Fibroblast of skin of right quadriceps (primary cell): ENCODE measurements at regions not wholly inside any gene's neighbourhood (a gene's known extent, or its start where the extent isn't known, plus 50 kb on each side); places are given as distances from the start of the nearest gene placed in this dataset.
"Not testable (repeated sequence)": the region's sequence is repeated elsewhere in the genome, so short reads cannot be mapped to it uniquely, and the experiment has no call there.

ENCODE experiments used
- DNase-seq: peaks from one replicate; pipeline ENCODE4 v3.0.0-alpha.2; 2013

DNA sequence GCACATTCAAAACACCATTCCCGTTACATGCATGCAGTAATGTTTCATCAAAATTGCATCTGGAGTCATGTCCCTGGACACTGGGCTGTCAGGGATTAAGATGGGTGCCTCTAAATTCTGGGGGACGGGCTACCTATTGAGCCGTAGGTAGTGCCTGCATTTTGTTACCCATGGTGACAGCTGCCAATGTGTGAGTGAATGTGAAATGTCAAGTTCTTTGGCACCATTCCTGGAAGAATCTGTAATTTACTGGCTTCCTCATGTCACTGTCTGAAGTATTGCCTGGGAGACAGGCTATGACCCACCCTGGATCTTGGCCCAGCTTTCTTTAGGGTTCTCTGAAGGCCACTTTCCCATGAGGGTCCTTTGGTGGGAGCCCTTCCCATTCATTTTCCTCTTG lies 266.1 kb downstream of the TSHZ3 start:
- DNase-seq: no peak

DNA sequence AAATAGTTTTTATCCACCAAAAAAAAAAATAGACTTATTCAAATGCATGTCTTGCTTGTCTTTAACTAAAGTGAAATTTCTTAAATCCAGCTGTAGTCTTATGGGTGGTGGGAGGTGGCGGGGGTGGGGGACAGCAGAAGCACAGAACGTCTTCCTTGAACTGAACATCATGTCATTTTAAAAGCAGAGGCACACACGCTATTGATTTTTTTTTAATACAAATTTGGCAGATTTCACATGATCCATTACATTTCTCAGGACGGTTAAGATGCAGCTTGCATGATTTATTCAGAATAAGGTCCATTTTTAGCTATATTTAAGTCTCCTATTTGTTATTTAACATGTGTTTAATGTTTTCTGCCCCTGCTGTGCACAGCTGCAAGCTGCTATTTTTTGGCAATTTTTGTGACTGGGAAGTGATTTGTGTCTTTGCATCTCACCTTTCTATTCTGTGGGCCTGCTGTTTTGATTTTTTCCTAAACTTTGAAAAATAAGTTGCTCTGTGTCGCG lies 274.0 kb downstream of the TSHZ3 start:
- no peak for DNase-seq

DNA sequence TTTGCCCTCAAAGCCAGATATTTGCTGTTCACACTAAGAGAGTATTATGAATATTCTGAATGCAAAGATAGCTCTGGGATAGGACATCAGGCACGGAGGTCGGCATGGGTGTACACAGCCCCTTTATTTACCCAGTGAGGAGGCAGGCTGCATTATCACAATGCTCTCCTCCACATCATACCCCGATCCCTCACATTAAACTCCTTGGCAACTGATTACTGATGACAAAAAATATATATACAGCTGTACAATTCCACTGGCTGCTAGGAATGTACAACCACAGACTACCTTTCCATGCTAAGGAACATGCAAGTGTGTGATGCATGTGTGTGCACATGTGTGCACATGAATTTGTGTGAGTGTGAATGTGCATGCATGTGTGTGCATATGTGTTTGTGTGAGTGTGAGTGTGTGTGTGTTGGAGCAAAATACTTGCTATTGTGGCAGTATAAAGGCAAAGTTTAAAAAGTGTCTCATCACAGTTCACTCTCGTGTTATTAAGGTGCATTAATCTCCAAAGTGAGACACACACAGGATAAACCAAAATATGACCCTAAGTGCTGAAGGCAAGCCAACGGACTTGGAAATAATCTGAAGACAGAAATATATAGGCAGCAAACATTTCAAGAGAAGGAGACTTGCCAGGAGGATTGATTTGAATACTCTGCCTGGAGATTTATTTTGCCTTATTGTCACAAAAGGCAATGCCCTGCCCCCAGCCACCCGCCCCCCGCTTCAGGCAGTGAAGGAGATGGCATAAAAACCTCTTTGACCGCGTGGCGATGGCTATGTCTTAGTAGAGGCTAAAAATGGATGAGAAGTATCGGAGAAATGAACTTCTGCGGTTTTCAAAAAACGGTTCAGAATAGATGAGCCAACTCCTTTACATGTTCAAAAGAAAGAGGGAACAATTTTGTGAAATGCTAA lies 274.8 kb downstream of the TSHZ3 start:
- DNase-seq: no peak

DNA sequence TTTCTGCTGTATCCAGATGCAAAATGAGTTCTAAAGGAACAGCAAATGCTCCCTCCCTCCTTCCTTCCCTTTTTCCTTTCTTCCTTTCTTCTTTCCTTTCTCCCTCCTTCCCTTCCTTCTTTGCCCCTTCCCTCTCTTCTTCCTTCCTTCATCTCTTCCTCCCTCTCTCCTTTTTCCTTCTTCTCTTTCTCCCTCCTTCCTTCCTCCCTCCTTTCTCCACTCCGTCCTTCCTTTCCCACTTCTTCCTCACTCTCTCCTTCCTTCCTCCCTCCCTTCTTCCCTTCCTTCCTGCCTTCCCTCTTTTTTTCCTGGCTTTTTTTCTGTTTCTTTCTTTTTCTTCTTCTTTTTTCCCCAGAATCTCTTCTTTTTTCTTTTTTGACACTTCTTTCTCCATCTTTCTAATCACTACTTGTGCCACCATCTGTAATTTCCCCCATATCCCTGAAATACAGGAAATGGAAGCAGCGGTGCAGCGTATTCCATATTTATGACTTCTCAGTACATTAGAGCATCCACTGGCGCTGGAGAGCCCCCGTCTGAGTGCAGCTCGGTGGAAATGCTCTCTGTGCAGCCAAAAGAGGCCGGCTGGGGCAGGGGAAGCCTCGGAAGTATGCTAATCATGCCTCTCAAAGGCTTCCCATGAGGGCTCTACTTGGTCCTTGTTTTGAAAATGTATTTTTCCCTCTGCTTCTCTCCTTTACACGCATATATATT lies 275.6 kb downstream of the TSHZ3 start:
- DNase-seq: peak; percentile 10

DNA sequence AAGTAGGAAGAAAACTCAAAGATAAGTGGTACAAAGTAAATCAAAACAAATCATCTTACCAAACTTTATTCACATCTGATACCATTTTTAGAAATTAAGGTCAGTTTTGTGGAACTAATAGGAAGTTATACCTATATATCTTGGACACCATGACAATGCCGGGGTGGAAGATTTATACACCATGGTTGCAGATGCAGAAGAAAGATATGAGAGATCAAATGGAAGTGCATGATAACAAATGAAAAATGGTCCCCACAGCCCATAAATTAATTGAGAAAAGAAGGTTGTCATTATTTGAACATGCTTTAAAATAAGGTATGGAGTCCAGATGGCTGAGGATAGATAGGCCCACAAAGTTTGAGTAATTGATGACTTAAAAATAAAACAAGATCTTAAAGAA lies 276.8 kb downstream of the TSHZ3 start:
- DNase-seq: no peak

DNA sequence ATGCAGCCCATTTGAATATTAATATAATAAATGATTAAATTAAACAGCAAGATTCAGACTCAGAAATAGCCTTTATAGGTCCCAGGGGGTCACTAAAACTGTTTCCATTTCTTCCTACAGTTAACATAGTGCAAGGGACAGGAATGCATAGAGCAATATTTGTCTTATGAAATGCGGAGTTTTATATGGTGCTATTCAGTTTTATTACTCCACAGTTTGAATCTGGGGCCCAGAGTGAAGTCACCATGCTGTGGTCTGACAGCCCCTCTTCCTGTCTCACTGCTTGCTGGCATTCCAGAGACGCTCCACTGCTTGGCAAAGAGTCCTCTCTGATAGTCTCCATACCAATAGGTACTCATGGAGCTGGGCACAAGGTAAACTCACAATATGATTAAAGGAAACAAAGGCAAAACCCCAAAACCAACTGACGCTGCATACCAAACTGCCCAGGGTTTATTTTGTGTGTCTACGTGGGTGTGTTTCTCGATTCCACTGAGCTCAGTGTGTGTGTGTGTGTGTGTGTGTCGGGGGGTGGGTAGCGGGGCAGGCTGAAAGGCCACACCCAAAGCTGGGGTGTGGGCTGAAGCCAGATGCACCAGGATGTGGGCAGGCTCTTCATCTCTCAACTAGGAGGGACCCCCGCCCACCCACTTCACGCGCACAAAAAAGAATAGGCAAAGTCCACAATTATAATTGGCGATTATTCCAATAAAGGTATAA lies 277.9 kb downstream of the TSHZ3 start:
- peak; percentile 72 for DNase-seq

DNA sequence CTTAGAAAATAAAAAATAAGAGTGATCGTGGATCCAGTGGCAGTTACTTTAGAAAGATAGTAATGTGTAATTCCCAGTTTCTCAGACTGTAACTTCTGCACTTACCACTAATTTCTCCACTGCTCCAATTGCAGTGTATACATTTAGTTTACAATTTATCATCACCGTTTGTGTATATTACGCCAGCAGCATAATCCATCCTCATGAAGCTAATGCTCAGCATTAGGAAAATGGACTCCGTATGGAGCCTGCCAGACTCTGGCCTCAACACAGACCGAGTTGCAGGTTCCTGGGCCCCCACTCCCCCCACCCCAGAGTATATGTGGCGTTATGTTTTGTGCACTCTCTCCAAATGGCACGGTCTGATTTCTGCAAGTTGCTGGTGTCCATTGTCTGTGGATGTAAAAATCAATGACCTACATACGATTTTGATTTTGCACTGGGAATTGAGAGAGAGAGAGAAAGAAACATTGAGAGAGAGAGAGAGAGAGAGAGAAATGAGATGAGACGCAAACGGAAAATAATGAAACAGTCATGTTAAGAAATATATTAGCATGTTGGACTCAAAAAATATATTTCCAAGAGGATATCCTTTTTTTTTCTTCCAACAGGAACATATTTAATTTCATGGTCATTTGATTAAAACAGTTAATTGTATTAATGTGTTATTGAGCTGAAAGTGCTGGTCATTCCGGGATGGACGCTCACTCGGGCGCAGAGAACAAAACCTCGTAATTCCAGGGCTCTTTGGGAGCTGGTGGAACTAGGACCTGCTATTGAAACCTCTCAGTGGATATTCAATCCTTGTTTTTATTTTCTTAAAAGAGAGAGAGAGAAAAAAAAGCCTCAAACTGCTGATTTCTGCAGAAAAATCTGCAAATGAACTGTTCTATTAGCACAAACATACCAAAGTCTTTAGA lies 278.8 kb downstream of the TSHZ3 start:
- DNase-seq: no peak

DNA sequence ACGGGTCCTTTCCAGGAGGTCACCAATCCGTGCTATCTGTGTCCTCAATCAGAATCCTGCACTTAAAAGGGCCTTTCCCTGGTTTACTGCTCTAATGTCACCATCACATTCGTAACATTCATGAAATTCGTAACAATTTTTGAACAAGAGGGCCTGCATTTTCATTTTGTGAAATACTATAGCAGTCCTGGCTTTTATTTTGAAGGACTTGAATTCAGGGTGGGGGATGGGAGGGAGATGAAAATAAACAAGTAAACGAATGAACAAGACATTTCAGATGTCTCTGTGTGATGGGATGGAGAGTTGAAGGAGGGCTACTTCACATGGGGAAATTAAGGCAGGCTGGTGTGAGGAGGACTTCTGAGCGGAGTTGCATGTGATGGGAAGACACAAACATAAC lies 281.0 kb downstream of the TSHZ3 start:
- no peak for DNase-seq

DNA sequence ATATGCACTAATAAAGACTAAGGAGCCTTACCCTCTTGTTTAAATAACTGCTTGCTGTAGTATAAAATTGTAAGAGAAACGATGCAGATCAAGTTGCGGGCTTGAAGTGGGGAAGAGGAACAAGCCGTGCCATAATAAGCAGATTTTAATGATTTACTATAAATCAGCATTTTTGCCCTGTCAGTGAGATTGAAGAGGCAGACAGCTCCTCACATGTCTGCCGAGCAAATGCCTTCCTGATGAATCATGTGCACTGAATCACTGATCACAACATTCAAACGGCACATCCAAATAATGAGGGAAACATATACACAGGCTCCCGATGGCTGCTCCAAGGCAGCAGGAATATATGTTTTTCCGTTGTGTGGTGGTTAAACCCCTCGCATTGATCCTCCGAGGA lies 282.9 kb downstream of the TSHZ3 start:
- DNase-seq: peak; percentile 91

DNA sequence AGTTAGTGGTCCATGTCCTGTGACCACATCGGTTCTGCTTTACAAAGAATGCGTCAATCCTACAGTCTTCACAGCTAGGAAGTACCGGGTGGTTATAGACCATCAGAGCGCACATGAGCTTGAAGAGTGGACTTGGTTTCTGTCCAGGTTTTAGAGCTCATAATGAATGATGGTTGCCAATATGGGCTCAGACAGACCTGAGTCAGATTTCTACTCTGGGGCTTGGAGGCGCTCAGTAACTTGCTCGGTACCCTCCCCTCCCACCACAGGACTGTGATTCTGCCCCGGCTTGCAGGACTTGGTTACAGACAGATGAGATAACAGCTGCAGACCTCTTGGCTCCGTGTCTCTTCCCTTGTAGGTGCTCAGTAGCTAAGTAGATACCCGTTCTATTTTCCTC lies 284.7 kb downstream of the TSHZ3 start:
- peak; percentile 19 for DNase-seq

DNA sequence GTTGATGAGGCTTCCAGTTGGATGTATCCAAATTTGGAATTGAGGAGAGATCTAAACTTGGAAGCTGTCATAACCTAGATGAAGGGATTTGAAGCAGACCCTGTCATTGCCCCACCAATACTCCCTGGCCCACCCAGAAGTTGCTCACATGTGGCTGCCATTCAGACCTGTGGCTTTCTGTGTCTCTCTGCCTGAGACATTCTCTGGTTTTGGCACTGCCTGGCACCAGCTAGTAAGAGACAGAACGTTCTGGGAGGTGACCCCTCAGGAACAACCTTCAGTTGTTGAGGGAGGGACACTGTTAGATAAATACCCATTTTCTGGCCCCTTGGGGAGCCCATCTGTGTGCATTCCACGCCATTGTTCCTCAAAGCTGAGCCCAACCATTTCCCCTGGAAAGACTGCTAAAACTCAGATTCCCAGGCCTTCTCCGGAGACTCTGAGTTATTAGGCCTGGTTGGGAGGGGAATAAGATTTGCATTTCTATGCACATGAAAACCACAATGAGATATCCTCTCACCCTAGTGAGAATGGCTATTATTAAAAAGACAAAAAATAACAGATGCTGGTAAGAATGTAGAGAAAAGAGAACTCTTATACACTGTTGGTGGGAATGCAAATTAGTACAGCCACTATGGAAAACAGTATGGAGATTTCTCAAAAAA lies 290.4 kb downstream of the TSHZ3 start:
- no peak for DNase-seq

DNA sequence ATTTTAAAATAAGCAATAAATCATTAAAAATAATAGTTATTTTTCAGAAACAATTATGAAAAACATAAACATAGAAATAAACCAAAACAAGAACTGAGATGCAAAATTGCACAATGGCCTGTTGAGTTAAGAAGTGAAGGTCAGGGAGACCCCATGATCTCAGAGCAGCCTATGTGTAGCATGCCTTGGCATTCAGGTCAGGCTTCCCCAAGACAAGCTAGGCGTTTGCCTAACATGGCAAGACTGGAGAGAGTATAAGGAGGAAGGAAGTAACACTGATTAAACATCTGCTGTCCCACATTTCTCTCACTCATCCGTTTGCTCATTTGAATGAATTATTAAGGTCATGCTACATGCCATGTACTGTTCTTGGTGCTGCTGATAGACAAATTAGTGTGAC lies 291.8 kb downstream of the TSHZ3 start:
- no peak for DNase-seq

DNA sequence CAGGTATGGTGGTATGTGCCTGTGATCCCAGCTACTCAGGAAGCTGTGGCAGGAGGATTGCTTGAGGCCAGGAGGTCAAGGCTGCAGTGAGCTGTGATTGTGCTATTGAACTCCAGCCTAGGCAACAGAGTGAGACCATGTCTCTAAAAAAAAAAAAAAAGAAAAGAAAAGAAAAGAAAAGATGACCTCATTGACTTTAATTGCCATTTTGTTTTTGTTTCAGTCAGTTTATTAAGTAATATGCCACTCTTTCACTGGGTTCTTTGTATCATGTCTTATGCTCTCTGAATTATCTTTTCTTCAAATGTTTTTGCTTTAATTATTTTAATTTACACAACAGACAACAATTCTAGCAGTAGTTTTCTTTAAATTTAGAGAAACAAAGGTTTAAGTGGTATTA lies 293.8 kb downstream of the TSHZ3 start:
- DNase-seq: no peak

DNA sequence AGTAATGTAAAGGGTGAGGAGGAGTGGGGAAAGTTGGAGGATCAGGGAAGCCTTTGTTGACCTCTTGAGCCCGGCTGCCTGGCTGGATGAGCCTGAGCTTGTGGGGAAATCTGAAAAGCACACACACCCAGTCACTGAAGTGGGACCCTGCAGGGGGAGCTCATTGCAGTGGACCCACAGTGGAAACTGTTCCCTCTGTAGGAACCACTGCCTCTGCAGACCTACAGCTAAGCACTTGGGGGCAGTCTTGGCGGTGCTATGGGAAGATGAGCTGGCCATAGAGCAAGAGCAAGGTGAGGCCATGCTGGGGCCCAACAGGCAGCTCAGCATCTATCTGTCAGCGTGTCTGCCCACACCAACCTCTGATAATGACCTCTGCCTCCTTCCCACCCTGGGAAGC lies 294.8 kb downstream of the TSHZ3 start:
- DNase-seq: peak; percentile 73

DNA sequence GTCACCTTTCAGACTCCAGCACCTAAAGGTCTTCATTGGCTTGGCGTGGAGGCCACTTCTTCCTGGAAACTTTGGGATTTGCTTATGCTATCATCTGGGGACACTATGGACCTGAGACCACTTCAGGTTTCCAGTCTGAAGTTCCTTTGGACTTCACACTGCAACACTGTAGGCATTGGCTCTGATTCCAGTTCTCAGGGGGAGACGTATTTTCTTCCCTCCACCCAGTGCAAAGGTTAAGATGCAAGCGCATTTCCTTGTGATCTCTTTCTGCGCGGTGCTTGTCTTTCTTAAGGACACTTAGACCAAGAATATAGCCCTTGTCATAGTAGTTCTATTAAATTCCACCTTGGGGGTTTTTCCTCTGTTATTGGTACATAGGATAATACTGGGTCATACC lies 299.8 kb downstream of the TSHZ3 start:
- DNase-seq: no peak

DNA sequence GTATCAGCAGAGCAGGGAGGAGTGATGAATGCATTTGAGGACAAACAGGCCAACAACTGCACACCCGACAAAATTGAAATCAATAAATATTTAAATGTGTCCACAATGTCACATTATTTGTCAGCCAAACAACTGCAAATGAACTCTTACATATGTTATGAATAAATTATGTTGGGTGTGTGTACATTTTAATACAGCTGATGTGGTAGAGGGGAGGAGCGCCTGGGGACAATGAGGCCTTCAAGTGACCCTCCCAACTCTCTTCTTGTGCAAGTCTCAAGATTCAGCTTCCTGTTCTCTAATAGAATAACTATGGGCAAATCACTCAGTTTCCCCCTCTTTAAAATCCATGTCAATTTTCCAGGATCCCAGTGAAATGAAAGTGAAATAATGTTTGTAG lies 303.2 kb downstream of the TSHZ3 start:
- no peak for DNase-seq

DNA sequence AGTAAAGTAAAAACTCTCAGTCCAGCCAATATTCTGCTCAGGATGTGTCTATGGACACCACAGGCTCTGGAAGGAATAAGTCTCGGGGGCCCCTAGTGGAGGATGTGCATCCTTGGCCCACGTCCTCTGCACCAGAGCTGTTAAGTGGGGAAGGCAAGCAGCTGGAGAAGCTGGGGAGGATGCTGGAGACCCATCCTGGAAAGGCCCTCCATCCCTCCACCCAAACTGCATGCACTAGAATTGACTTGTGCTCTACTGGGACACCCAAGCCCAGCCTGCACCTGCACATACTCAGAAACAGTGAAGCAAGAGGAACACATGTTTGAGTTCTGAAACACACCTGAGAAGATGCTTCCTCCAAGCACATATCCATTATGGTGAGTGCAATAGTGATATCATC lies 307.8 kb downstream of the TSHZ3 start:
- DNase-seq: no peak

DNA sequence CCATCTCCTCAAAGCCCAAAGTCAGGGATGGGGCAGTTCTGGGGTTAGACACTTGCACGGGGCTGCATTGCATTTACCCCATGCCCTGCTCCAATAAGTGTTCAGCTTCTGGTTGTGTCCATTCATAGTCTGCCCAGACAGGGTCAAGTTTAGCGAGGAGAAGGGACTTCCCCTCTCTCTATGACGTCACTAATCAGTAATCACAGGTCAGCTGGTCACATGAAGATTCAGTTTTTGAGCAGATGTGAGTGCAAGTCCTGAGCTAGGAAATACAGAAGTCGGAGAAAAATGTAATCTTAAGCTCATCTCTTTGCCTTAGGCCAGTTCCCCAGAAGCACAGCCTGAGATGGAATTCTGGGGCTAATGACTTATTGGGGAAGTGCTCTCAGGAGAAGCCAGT lies 310.1 kb downstream of the TSHZ3 start:
- DNase-seq: no peak

DNA sequence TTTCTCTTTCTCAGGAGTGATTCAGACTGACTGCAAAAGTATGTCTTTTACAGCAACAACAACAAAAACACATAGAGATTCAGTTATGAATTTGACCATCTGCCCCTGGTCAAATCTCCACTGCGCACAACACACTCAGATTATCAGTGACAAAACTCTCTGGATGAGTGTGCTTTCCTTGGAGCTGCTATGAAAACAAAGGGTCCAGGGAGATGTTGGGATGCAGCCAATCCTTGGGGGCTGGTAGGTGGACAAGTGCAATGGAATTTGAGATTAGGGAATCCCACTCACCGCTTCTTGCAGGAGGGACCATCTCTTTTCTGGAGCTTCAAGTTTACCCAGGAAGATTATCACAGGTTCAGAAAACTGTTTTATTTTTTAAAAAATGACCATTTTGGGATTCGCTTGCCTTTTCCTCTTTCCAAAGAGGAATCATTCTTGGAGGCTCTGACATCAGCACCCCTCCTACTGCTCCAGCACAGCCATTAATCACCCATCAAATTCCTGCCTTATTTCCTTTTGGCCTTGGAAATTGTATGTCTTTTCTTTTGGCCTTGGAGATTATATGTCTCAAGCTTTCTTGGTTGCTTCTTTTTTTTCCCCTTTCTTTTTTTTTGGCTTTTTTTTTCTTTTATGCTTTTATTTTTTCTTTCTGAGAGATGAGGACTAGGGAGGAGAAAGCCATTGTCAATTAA lies 311.8 kb downstream of the TSHZ3 start:
- no peak for DNase-seq

DNA sequence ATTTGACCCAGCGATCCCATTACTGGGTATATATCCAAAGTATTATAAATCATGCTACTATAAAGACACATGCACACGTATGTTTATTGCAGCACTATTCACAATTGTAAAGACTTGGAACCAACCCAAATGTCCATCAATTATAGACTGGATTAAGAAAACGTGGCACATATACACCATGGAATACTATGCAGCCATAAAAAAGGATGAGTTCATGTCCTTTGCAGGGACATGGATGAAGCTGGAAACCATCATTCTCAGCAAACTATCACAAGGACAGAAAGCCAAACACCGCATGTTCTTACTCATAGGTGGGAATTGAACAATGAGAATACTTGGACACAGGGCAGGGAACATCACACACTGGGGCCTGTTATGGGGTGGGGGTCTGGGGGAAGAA lies 317.8 kb downstream of the TSHZ3 start:
- DNase-seq: not testable (repeated sequence)

DNA sequence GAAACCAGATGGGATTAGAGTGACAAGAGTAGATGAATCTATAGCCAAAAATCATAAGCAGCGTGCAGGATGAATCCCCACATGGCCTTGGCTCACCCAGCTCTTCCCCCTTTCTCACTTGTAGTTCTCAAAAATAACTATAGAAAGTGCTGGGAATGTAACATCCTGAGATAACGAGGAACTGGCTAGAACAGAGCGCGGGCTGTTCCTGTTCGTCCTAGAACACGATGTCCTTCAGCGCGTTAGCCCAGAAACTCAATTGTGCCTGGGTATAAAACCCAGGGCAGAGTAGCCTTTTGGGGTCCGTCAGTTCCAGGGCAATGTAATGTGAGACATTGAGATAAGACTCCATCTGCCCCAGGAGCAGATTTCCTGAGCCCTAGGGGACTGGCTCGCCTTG lies 326.2 kb downstream of the TSHZ3 start:
- no peak for DNase-seq
